Neural progenitor cell (in vitro differentiated cells): ENCODE measurements at regions not wholly inside any gene's neighbourhood (a gene's known extent, or its start where the extent isn't known, plus 50 kb on each side); places are given as distances from the start of the nearest gene placed in this dataset.
A peak's percentile ranks its signal among the peaks of the same experiment; 100 is the strongest.

Experiments
- DNase-seq: peaks from one replicate; pipeline ENCODE4 v3.0.0-alpha.2; 2016; ENCODE audit warnings: low spot score
- H2AFZ ChIP-seq: fragments of 200-600 bp; sonication (generic); replicated peaks from 2 replicates; pipeline ENCODE4 v1.6.1; 2016; ENCODE audit warnings: antibody characterized with exemption
- H3F3A ChIP-seq: fragments of 200-600 bp; sonication (generic); 2 replicates; pipeline ENCODE4 v1.6.1; 2016; ENCODE audit warnings: antibody characterized with exemption, low read depth
- H3K27ac ChIP-seq: fragments of 200-600 bp; sonication (generic); 2 replicates; pipeline ENCODE4 v1.5.1; 2016; ENCODE audit warnings: mild to moderate bottlenecking
- H3K27me3 ChIP-seq: fragments of 200-600 bp; sonication (generic); 2 replicates; pipeline ENCODE4 v1.6.1; 2016; ENCODE audit warnings: mild to moderate bottlenecking, moderate library complexity
- H3K36me3 ChIP-seq: fragments of 200-600 bp; sonication (generic); 2 replicates; pipeline ENCODE4 v1.5.1; 2016
- H3K4me1 ChIP-seq: fragments of 200-600 bp; sonication (generic); 2 replicates; pipeline ENCODE4 v1.6.1; 2016; ENCODE audit warnings: mixed run types
- H3K4me2 ChIP-seq: fragments of 200-600 bp; sonication (generic); 2 replicates; pipeline ENCODE4 v1.6.1; 2016
- H3K4me3 ChIP-seq: fragments of 200-600 bp; sonication (generic); 2 replicates; pipeline ENCODE4 v1.5.1; 2016
- H3K79me2 ChIP-seq: fragments of 200-600 bp; sonication (generic); 2 replicates; pipeline ENCODE4 v1.6.1; 2016; ENCODE audit warnings: low read depth
- H3K9ac ChIP-seq: fragments of 200-600 bp; sonication (generic); 2 replicates; pipeline ENCODE4 v1.6.1; 2016
- H3K9me3 ChIP-seq: fragments of 200-600 bp; sonication (generic); 2 replicates; pipeline ENCODE4 v1.5.1; 2016; ENCODE audit warnings: low read depth
- H4K20me1 ChIP-seq: fragments of 200-600 bp; sonication (generic); 2 replicates; pipeline ENCODE4 v1.6.1; 2016; ENCODE audit warnings: low read depth
- H3K27ac Mint-ChIP-seq: 3 replicates; pipeline ENCODE4 v1.8.0; 2021; ENCODE audit warnings: mixed read lengths
- H3K27me3 Mint-ChIP-seq: 2 replicates; pipeline ENCODE4 v1.8.0; 2022; ENCODE audit warnings: low read depth, mild to moderate bottlenecking, inconsistent platforms, moderate library complexity, mixed read lengths; ENCODE audit not compliant: insufficient read depth
- H3K36me3 Mint-ChIP-seq: 3 replicates; pipeline ENCODE4 v1.8.0; 2021; ENCODE audit warnings: mixed read lengths
- H3K4me1 Mint-ChIP-seq: 3 replicates; pipeline ENCODE4 v1.8.0; 2021; ENCODE audit warnings: mixed read lengths
- H3K4me3 Mint-ChIP-seq: 3 replicates; pipeline ENCODE4 v1.8.0; 2021; ENCODE audit warnings: mild to moderate bottlenecking, moderate library complexity, mixed read lengths
- H3K9me3 Mint-ChIP-seq: 3 replicates; pipeline ENCODE4 v1.8.0; 2020; ENCODE audit warnings: mixed read lengths
- EZH2 ChIP-seq: fragments of 200-600 bp; sonication (generic); IDR thresholded peaks from 2 replicates; pipeline ENCODE4 v1.6.1; 2017; ENCODE audit warnings: antibody characterized with exemption, mild to moderate bottlenecking, moderate library complexity
- EZH2phosphoT487 ChIP-seq: fragments of 200-600 bp; sonication (generic); IDR thresholded peaks from 2 replicates; pipeline ENCODE4 v1.6.1; 2017; ENCODE audit warnings: antibody characterized with exemption
- TF ChIP-seq, protein P1 (sequence below): fragments of 200-600 bp; sonication (generic); IDR thresholded peaks from 2 replicates; pipeline ENCODE4 v1.5.1; 2017; ENCODE audit warnings: antibody characterized with exemption, mild to moderate bottlenecking

GRCh38 chr2:236764716-236765115 is 195.1 kb downstream of the ACKR3 start:
- Histone ChIP-seq H3K4me2 (no peak overlapping the region), H3K36me3 (no peaks in the 10 kb centered on the region), H2AFZ (no peak overlapping the region), H3K4me1 (peaks cover 14% of the 10 kb centered on the region), H3K9ac (no peak overlapping the region), H3K79me2 (no peaks in the 10 kb centered on the region), H3K4me3 (no peak overlapping the region), H3F3A (no peaks in the 10 kb centered on the region), H4K20me1 (no peaks in the 10 kb centered on the region), H3K27ac (no peak overlapping the region), H3K27me3 (no peaks in the 10 kb centered on the region), H3K9me3 (no peaks in the 10 kb centered on the region)
- Mint-ChIP-seq H3K4me3 (no peak overlapping the region), H3K27me3 (peaks cover 5% of the 10 kb centered on the region), H3K36me3 (no peaks in the 10 kb centered on the region), H3K4me1 (peaks cover 11% of the 10 kb centered on the region), H3K9me3 (peaks cover 3% of the 10 kb centered on the region), H3K27ac (no peak overlapping the region)
- TF ChIP-seq, protein P1, sequence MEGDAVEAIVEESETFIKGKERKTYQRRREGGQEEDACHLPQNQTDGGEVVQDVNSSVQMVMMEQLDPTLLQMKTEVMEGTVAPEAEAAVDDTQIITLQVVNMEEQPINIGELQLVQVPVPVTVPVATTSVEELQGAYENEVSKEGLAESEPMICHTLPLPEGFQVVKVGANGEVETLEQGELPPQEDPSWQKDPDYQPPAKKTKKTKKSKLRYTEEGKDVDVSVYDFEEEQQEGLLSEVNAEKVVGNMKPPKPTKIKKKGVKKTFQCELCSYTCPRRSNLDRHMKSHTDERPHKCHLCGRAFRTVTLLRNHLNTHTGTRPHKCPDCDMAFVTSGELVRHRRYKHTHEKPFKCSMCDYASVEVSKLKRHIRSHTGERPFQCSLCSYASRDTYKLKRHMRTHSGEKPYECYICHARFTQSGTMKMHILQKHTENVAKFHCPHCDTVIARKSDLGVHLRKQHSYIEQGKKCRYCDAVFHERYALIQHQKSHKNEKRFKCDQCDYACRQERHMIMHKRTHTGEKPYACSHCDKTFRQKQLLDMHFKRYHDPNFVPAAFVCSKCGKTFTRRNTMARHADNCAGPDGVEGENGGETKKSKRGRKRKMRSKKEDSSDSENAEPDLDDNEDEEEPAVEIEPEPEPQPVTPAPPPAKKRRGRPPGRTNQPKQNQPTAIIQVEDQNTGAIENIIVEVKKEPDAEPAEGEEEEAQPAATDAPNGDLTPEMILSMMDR = no peak
- TF ChIP-seq EZH2phosphoT487 = no peak
- TF ChIP-seq EZH2 = no peak
- no peak for DNase-seq

DNA sequence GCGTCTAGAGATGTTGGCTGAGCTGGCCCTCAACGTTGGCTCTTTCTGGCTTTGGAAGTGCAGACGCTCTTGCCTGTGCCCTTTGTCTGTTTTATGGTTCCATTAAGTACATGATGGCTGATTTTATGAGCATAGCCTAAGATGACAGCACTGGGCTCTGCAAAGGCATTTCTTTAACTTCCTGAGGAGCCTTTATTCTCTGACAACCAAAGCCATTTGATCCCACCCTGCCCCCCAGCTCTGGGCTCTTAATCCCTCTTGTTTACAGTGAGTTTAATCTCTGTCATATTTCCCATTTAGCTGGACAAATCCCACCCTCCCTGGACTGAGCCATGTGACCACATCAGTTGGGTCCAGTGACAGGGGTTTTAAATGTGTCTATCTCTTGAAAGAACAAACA is 195.9 kb downstream of the ACKR3 start:
- Histone ChIP-seq H4K20me1 (no peaks in the 10 kb centered on the region), H3K4me2 (peak overlapping the region; percentile 3), H3K27me3 (no peaks in the 10 kb centered on the region), H3K27ac (no peak overlapping the region), H3K9me3 (no peaks in the 10 kb centered on the region), H3F3A (no peaks in the 10 kb centered on the region), H2AFZ (no peak overlapping the region), H3K9ac (no peak overlapping the region), H3K4me1 (peaks cover 14% of the 10 kb centered on the region), H3K79me2 (no peaks in the 10 kb centered on the region), H3K4me3 (no peak overlapping the region), H3K36me3 (no peaks in the 10 kb centered on the region)
- H3K4me1 Mint-ChIP-seq = peaks cover 11% of the 10 kb centered on the region
- H3K9me3 Mint-ChIP-seq = peaks cover 3% of the 10 kb centered on the region
- H3K27me3 Mint-ChIP-seq = peaks cover 5% of the 10 kb centered on the region
- H3K36me3 Mint-ChIP-seq = no peaks in the 10 kb centered on the region
- peak; percentile 9 for DNase-seq
- H3K27ac Mint-ChIP-seq = no peak overlapping the region
- TF ChIP-seq, protein P1 = no peak
- TF ChIP-seq EZH2phosphoT487 (no peak), EZH2 (no peak)
- no peak overlapping the region for H3K4me3 Mint-ChIP-seq

- Histone ChIP-seq H3F3A (no peaks in the 10 kb centered on the region), H3K79me2 (no peaks in the 10 kb centered on the region), H3K4me2 (no peak overlapping the region), H3K27me3 (no peaks in the 10 kb centered on the region), H4K20me1 (no peaks in the 10 kb centered on the region), H3K27ac (no peak overlapping the region), H3K4me3 (no peak overlapping the region), H3K9me3 (no peaks in the 10 kb centered on the region), H2AFZ (no peak overlapping the region), H3K36me3 (no peaks in the 10 kb centered on the region), H3K4me1 (peaks cover 14% of the 10 kb centered on the region), H3K9ac (no peak overlapping the region)
- Mint-ChIP-seq H3K27ac (no peak overlapping the region), H3K36me3 (no peaks in the 10 kb centered on the region), H3K4me1 (peaks cover 11% of the 10 kb centered on the region), H3K4me3 (no peak overlapping the region), H3K9me3 (peaks cover 3% of the 10 kb centered on the region), H3K27me3 (peaks cover 7% of the 10 kb centered on the region)
- TF ChIP-seq EZH2phosphoT487 (no peak), EZH2 (no peak)
- TF ChIP-seq, protein P1 = no peak
- no peak for DNase-seq
Measured at GRCh38 chr2:236766850-236767249, 197.2 kb downstream of the ACKR3 start.

- H3K27ac Mint-ChIP-seq = no peak overlapping the region
- peaks cover 7% of the 10 kb centered on the region for H3K27me3 Mint-ChIP-seq
Measured at GRCh38 chr2:236767941-236768340, 198.3 kb downstream of the ACKR3 start.

More at GRCh38 chr2:236767941-236768340, 198.3 kb downstream of the ACKR3 start:
- H3K4me2 ChIP-seq = no peak overlapping the region
- TF ChIP-seq, protein P1 = no peak
- TF ChIP-seq EZH2phosphoT487 (no peak), EZH2 (no peak)
- H3K36me3 Mint-ChIP-seq = no peaks in the 10 kb centered on the region
- no peak for DNase-seq
- H3K4me1 ChIP-seq = peaks cover 14% of the 10 kb centered on the region
- H3K9me3 ChIP-seq = no peaks in the 10 kb centered on the region
- H3K79me2 ChIP-seq = no peaks in the 10 kb centered on the region
- H2AFZ ChIP-seq = no peak overlapping the region
- no peaks in the 10 kb centered on the region for H3K36me3 ChIP-seq
- no peak overlapping the region for H3K4me3 ChIP-seq
- no peaks in the 10 kb centered on the region for H3K27me3 ChIP-seq
- no peaks in the 10 kb centered on the region for H4K20me1 ChIP-seq
- no peak overlapping the region for H3K27ac ChIP-seq
- peaks cover 21% of the 10 kb centered on the region for H3K4me1 Mint-ChIP-seq
- H3K9me3 Mint-ChIP-seq = peaks cover 3% of the 10 kb centered on the region
- no peaks in the 10 kb centered on the region for H3F3A ChIP-seq
- H3K4me3 Mint-ChIP-seq = no peak overlapping the region
- H3K9ac ChIP-seq = no peak overlapping the region
